Upper lobe of left lung (tissue), 6 donors: ENCODE measurements at regions not wholly inside any gene's neighbourhood (a gene's known extent, or its start where the extent isn't known, plus 50 kb on each side); places are given as distances from the start of the nearest gene placed in this dataset.

ENCODE experiments used
- ATAC-seq, 2 donors: fragments of 200-7000 bp; cut with Tn5 transposase; one replicate each; pipeline ENCODE4 v1.9.1; 2022; ENCODE audit warnings: mild to moderate bottlenecking in 2 of 2, moderate library complexity in 2 of 2; ENCODE audit not compliant: low FRiP score in 2 of 2
- DNase-seq, 2 donors: peaks; one replicate each; pipeline ENCODE4 v3.0.0-alpha.2; 2019 to 2020
- H3K27ac ChIP-seq, 4 donors: fragments of 200-600 bp; sonication (generic); one replicate each; pipeline ENCODE4 v1.5.1; 2016 to 2019
- H3K27me3 ChIP-seq, 4 donors: fragments of 200-600 bp; sonication (generic); one replicate each; pipeline ENCODE4 v1.5.1; 2017 to 2019
- H3K36me3 ChIP-seq, 4 donors: fragments of 200-600 bp; sonication (generic); one replicate each; pipeline ENCODE4 v1.5.1; 2016 to 2019
- H3K4me1 ChIP-seq, 4 donors: fragments of 200-600 bp; sonication (generic); one replicate each; pipeline ENCODE4 v1.5.1; 2018 to 2019
- H3K4me3 ChIP-seq, 4 donors: fragments of 200-600 bp; sonication (generic); one replicate each; pipeline ENCODE4 v1.5.1; 2017 to 2019; ENCODE audit warnings: mild to moderate bottlenecking in 2 of 4, moderate library complexity in 1 of 4
- H3K9me3 ChIP-seq, 4 donors: fragments of 200-600 bp; sonication (generic); one replicate each; pipeline ENCODE4 v1.5.1; 2018 to 2019
- CTCF ChIP-seq, 6 experiments: fragments of 450-650 bp in 4 of 6; fragments of 200-600 bp in 2 of 6; sonication (generic) in 2 of 6; IDR thresholded peaks; one replicate each; pipeline ENCODE4 v1.5.1; 2016 to 2019; ENCODE audit warnings: antibody characterized with exemption in 6 of 6
- EP300 ChIP-seq, 4 donors: sonication (generic); formaldehyde crosslinking; IDR thresholded peaks; one replicate each; pipeline ENCODE4 v1.5.1; 2017; ENCODE audit warnings: antibody characterized with exemption in 4 of 4, control low read depth in 2 of 4
- POLR2A ChIP-seq, 4 donors: fragments of 450-650 bp; IDR thresholded peaks; one replicate each; pipeline ENCODE4 v1.5.1; 2016 to 2017; ENCODE audit warnings: antibody characterized with exemption in 4 of 4, mild to moderate bottlenecking in 2 of 4
- POLR2AphosphoS5 ChIP-seq, 2 donors: sonication (generic); formaldehyde crosslinking; IDR thresholded peaks; one replicate each; pipeline ENCODE4 v1.5.1; 2017; ENCODE audit warnings: antibody characterized with exemption in 2 of 2
- WGBS, 2 donors: methylation state at CpG; one replicate each; pipeline ENCODE4 v1.1.5; 2017 to 2018; 5-methylcytosine and 5-hydroxymethylcytosine counted together
- donor health status: DM: no; HTN: no; CAD: no; lungs with moderate emphysema.
- donor health status: DM: no; HTN: yes; CAD: no; lungs with severe emphysema.

- no peak for ATAC-seq
- Histone ChIP-seq H3K4me1 (no peaks in the 10 kb centered on the region), H3K36me3 (no peaks in the 10 kb centered on the region), H3K9me3 (no peaks in the 10 kb centered on the region), H3K27ac (no peak overlapping the region), H3K27me3 (no peaks in the 10 kb centered on the region), H3K4me3 (no peak overlapping the region)
- WGBS, 2 donors, result 62 to 72% methylated on average over 7 to 8 of the region's 8 CpGs
- no peak for DNase-seq
- TF ChIP-seq CTCF (IDR thresholded peaks at IDR 0.05), result no peak
- no peak for TF ChIP-seq POLR2A (IDR thresholded peaks at IDR 0.05)
- TF ChIP-seq POLR2AphosphoS5 (IDR thresholded peaks at IDR 0.05), result no peak
- TF ChIP-seq EP300 (IDR thresholded peaks at IDR 0.05), result no peak
These were observed 175.4 kb downstream of the WSCD1 start for GRCh38 chr17:6245301-6246177.

- Histone ChIP-seq H3K27me3 (no peaks in the 10 kb centered on the region), H3K9me3 (no peaks in the 10 kb centered on the region), H3K4me1 (no peaks in the 10 kb centered on the region), H3K4me3 (no peak overlapping the region), H3K36me3 (no peaks in the 10 kb centered on the region), H3K27ac (no peak overlapping the region)
- 30 to 52% methylated on average over 2 to 4 of the region's 4 CpGs for WGBS, 2 donors
- no peak for ATAC-seq
- TF ChIP-seq EP300 (IDR thresholded peaks at IDR 0.05) (no peak), POLR2AphosphoS5 (IDR thresholded peaks at IDR 0.05) (no peak), POLR2A (IDR thresholded peaks at IDR 0.05) (no peak), CTCF (IDR thresholded peaks at IDR 0.05) (no peak)
- no peak for DNase-seq
These were observed 174.6 kb downstream of the WSCD1 start for GRCh38 chr17:6244796-6245195.

GRCh38 chr17:6244253-6244652, 174.1 kb downstream of the WSCD1 start:
- Histone ChIP-seq H3K27ac (no peak overlapping the region), H3K27me3 (no peaks in the 10 kb centered on the region), H3K4me3 (no peak overlapping the region), H3K36me3 (no peaks in the 10 kb centered on the region), H3K9me3 (no peaks in the 10 kb centered on the region), H3K4me1 (no peaks in the 10 kb centered on the region)
- 49 to 56% methylated on average over 3 to 5 of the region's 5 CpGs for WGBS, 2 donors
- ATAC-seq (no peak), DNase-seq (no peak)
- TF ChIP-seq POLR2AphosphoS5 (IDR thresholded peaks at IDR 0.05), result no peak
- no peak for TF ChIP-seq EP300 (IDR thresholded peaks at IDR 0.05)
- no peak for TF ChIP-seq CTCF (IDR thresholded peaks at IDR 0.05)
- no peak for TF ChIP-seq POLR2A (IDR thresholded peaks at IDR 0.05)

GRCh38 chr17:6243186-6243585, 173.0 kb downstream of the WSCD1 start:
- H3K4me1 ChIP-seq, result no peaks in the 10 kb centered on the region
- no peaks in the 10 kb centered on the region for H3K9me3 ChIP-seq
- H3K27me3 ChIP-seq, result no peaks in the 10 kb centered on the region
- no peak for DNase-seq
- no peak overlapping the region for H3K27ac ChIP-seq
- TF ChIP-seq POLR2A (IDR thresholded peaks at IDR 0.05) (no peak), POLR2AphosphoS5 (IDR thresholded peaks at IDR 0.05) (no peak), CTCF (IDR thresholded peaks at IDR 0.05) (no peak), EP300 (IDR thresholded peaks at IDR 0.05) (no peak)
- no peak for ATAC-seq
- H3K36me3 ChIP-seq, result no peaks in the 10 kb centered on the region
- H3K4me3 ChIP-seq, result no peak overlapping the region

GRCh38 chr17:6241996-6242395, 171.8 kb downstream of the WSCD1 start:
- ATAC-seq (no peak), DNase-seq (peak in 1 of 2 donors; percentile 56)
- Histone ChIP-seq H3K36me3 (no peaks in the 10 kb centered on the region), H3K27me3 (no peaks in the 10 kb centered on the region), H3K27ac (no peak overlapping the region), H3K4me3 (no peak overlapping the region), H3K9me3 (no peaks in the 10 kb centered on the region), H3K4me1 (no peaks in the 10 kb centered on the region)
- WGBS, 2 donors, result 65 to 69% methylated on average over 3 to 4 of the region's 4 CpGs
- TF ChIP-seq EP300 (IDR thresholded peaks at IDR 0.05), result no peak
- TF ChIP-seq POLR2AphosphoS5 (IDR thresholded peaks at IDR 0.05), result no peak
- no peak for TF ChIP-seq CTCF (IDR thresholded peaks at IDR 0.05)
- no peak for TF ChIP-seq POLR2A (IDR thresholded peaks at IDR 0.05)
